C1 segment of cervical spinal cord (tissue), 14 donors: ENCODE measurements at regions not wholly inside any gene's neighbourhood (a gene's known extent, or its start where the extent isn't known, plus 50 kb on each side); places are given as distances from the start of the nearest gene placed in this dataset.
"Not testable (repeated sequence)": the region's sequence is repeated elsewhere in the genome, so short reads cannot be mapped to it uniquely, and the experiment has no call there.

Experiments used
- DNase-seq, 14 donors: peaks; one replicate each; lab custom pipeline; 2025; lab: John Stamatoyannopoulos, UW

DNA sequence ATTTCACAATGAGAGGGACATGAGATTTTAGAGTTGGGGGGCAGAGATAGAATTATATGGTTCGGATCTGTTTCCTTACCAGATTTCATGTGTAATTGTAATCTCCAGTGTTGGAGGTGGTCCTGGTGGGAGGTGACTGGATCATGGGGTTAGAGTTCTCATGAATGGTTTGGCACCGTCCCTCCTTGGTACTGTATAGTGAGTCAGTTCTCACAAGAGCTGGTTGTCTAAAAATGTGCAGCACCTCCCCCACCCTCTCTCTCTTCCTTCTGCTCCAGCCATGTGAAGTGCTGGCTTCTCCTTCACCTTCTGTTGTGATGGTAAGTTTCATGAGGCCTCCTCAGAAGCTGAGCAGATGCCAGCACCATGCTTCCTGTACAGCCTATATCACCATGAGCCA, 138.1 kb downstream of the SCG2 start:
- no peak for DNase-seq

GRCh38 chr2:223465793-223466192, 136.4 kb downstream of the SCG2 start:
- DNase-seq = peak in 7 of 14 donors; percentile 8 to 66 (median 13)

DNA sequence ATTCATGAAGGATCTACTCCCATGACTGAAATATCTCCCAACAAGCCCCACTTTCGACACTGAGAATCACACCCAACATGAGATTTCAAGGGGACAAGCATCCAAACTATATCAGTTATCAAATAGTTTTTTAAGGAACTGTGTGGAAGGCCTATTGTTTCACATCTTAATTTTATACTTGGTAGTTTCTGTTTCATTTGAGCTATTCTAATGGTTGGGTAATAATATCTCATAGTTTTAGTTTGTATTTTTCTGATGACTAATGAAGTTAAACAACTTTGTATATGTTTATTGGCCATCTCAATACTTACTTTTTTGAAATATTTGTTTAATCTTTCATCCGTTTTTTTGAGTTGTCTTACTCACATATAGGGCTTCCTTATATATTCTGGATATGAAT, 135.0 kb downstream of the SCG2 start:
- DNase-seq = no peak

- no peak for DNase-seq
Measured at GRCh38 chr2:223469270-223470046, 132.7 kb downstream of the SCG2 start.

DNA sequence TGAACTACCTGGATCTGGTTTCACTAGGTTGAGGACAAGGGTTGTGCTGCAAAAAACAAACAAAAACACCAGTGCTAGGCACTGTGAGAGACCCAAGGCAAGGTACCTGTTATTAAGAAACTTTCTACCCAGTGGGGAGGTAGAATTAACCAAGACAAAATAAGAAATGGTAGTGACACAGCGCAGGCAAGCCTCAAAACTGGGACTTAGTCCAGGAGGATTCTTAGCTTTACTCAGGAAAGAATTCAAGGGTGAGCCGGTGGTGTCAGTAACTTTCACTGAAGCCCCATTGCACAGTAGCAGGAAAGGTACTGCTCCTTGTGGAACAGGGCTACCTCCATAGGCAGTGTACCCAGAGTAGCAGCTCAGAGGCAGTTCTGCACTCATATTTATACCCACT, 131.6 kb downstream of the SCG2 start:
- DNase-seq = no peak

DNA sequence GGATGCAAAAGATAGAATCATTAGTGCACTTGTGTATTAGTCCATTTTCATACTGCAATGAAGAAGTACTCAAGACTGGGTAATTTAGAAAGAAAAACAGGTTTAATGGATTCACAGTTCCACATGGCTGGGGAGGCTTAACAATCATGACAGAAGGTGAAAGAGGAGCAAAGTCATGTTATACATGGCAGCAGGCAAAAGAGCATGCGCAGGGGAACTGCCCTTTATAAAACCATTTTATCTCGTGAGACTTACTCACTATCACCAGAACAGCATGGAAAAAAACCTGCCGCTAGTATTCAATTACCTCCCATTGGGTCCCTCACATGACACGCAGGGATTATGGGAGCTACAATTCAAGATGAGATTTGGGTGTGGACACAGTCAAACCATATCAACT, 129.4 kb downstream of the SCG2 start:
- DNase-seq = no peak

DNA sequence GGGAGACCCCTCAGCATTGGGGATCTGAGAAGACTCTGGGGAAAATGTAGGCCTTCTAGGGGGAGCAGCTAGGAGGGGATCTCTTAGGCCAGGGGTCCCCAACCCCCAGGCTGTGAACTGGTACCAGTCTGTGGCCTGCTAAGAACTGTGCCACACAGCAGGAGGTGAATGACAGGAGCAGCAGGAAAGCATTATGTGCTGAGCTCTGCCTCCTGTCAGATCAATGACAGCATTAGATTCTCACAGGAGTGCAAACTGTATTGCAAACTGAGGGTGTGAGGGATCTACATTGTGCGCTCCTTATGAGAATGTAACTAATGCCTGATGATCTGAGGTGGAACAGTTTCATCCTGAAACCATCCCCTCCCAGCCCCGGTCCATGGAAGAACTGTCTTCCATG, 127.3 kb downstream of the SCG2 start:
- no peak for DNase-seq

GRCh38 chr2:223475901-223476300, 126.3 kb downstream of the SCG2 start:
- DNase-seq = no peak

GRCh38 chr2:223477318-223477717, 124.8 kb downstream of the SCG2 start:
- no peak for DNase-seq

GRCh38 chr2:223481486-223481885, 120.7 kb downstream of the SCG2 start:
- no peak for DNase-seq

GRCh38 chr2:223486751-223487150, 115.4 kb downstream of the SCG2 start:
- DNase-seq = no peak

DNA sequence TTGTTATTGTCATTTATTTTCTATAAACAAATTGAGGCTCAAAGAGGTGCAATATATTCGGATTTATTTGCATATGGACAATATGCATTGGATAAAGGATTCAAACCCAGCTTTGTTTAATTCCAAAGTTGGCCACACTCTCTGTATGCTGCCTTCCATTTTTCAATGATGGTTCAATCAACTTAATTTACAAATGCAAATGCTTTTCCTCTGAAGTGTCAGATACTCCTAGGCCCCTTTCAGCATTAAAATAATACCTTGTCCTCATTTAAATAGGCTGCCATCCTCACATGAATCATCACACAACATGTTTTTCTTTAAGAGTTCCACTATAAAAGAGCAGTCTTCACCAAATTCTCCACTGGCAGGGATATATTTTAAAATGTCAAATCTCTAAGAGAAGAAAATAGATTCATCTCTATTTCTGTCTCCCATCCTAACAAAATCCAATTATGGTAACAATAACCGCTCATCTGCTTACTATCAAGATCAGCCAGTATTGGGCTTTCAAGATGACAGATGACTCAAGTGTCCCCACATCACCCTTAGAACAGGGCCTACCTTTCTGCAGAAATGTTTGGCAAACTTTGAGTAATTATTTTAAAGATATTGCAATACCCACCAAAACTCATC, 114.8 kb downstream of the SCG2 start:
- DNase-seq = no peak

GRCh38 chr2:223488814-223489213, 113.3 kb downstream of the SCG2 start:
- DNase-seq = no peak

DNA sequence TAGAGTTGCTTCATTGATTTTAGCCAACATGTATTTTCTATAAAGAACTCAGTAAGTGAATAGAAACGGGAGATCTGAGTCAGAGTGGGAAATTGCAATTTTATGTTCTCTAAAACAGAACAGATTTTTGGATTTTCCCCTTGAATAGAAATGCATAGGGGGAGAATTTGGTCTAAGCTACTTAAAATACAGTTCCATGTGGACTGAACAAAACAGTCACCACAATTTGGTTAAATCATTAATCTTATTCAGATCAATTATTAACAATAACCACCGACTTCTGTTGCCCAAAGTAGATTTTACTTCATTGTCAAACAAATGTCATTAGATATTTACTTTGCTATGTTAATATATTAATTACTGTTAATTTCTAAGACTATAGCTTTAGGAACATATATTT, 107.7 kb downstream of the SCG2 start:
- no peak for DNase-seq

- no peak for DNase-seq
Measured at GRCh38 chr2:223494942-223495341, 107.2 kb downstream of the SCG2 start.

- not testable (repeated sequence) for DNase-seq
Measured at GRCh38 chr2:223496853-223497252, 105.3 kb downstream of the SCG2 start.

- DNase-seq = no peak
Measured at GRCh38 chr2:223500709-223501108, 101.5 kb downstream of the SCG2 start.

DNA sequence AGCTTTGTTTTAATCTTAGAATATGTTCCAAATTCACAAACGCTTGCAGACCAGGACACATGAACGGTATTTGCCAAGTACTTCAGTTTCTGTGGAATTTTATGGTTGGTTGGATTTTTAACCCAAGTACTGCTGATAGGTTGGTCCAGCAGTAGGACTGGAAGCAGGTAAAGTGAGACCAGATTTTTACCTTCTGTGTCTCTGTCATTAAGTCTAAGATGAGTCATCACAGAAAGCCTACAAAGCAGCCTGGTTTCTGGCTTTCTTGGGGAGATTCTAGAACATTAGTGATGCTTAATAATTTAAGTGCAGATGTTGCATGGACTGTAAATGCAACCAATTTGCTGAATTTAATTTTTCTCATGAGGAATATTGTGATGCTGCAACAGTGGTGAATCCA, 100.5 kb downstream of the SCG2 start:
- DNase-seq = no peak

DNA sequence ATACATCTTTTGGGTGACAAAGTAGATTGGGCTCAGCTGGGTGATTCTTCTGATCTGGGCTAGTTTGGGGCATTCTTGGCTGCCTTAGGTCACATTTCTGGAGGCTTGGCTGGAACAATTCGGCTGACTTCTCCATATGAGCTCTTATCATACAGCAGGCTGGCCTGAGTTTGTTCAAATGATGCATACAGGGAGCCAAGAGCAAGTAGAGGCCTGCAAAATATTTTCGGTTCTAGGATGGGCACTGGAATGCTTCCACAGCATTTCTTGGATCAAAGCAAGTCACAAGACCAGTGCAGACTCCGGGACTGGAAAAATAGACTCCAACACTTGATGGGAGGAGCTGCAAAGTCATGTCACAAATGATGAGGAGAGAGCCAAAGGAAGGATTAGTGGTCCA, 98.4 kb downstream of the SCG2 start:
- no peak for DNase-seq

- DNase-seq = no peak
Measured at GRCh38 chr2:223508372-223508771, 93.8 kb downstream of the SCG2 start.

DNA sequence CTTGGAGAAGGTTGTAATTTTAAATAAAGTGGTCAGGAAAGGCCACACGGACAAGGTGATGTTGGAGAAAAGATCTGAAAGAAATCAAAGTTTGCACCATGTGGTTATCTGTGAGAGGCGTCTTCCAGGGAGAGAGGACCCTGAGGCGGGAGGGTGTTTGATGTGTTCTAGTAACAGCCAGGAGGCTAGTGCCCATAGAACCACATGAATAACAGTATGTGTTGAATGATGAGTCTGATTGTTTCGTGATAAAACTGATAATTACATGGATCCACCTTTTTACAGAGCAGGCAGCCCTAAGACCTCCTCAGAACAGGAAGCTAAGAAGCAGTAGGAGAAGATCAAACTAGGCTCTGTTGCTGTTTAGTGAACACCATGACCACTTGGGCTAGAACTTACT, 91.4 kb downstream of the SCG2 start:
- no peak for DNase-seq

DNA sequence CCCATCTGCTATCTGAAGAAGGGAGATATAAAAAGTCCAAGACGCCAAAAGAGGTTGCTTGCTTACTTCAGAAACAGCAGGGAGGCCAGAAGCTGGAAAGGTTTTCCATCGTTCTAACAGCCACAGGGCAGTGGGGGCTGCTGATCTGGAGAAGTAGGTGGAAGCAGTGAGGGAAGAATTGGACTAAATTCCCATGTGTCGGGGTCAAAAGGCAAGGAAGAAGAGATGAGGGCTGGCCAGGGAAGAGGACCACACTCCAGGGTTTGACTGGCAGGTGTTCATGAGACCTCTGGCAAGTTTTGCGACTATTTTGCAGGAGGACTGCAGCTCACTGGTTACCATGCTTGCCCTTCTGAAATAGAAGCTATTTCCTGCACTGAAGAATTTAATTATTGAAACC, 91.0 kb downstream of the SCG2 start:
- DNase-seq = no peak

DNA sequence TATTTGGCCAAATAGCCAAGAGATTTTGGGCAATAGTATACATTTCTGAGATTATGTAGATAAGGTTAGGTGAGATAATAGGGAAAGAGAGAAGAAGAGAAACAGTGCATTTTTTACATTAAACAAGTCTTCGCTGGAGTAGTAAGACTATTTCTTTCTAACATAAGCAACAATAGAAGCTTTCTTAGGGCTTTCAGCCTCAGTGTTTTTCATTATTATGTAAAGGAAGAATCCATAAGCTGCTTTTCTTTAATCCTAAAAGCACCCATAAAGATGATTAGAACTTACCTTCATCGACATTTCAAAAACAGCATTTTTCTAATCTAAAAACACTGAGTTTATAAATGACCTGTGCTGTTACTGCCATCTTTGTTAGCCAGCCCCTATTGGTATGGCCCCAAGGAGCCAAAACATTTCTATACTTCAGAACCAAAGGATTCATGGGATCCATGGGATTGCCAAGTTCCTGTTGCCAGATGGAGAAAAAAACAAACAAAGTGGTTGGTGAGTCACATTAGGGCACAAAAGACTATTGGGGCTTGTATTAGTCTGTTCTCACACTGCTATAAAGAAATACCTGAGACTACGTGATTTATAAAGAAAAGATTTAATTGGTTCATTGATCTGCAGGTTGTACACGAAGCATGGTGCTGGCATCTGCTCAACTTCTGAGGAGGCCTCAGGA, 88.2 kb downstream of the SCG2 start:
- no peak for DNase-seq
